ENCODE measurements at regions not wholly inside any gene's neighbourhood (a gene's known extent, or its start where the extent isn't known, plus 50 kb on each side); places are given as distances from the start of the nearest gene placed in this dataset.

DNA sequence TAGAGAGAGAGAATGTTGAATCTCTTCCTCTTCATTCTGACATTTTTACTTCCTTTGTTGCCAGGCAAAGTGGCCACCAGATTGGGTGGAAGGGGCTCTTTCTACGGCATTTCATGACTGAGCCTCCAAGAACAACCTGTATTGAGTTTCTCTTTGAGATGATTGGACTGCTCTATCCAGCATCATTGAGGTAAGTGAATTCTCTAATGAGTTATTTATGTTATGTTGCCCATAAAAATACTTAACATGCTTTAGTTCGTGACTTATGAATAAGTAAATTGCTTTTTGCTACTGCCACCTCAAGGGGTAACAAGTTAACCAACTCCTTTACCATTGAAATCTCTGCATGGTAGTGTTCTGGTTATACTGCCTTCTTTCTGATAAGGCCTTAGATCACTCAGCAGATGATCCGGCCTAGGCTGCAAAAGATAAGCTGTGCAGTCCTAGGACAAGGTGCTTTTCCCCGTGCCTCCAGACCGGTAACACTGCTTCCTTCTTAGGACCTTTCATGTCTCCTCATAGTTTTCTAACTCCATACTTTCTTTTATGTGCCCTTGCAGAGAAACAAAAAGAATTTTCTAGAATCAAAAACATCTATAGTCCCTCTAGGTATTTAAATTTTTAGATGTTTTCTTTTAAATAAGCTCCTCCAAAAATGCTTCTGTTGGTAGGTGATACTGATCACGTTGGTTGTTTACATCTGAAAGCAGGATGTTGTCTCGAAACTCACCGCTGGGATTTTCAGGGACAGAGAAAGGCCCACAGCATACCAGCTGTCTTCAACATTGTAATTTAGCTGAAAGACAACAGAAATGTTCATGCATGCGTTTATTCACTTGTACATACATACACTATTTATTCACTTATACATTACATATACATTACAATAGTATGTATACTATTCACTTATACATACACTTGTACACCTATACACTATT lies 157.1 kb upstream of the RBPJ start:
- Mint-ChIP-seq H3K27me3 (ENCODE audit: unreplicated experiment) (no peaks in the 10 kb centered on the region), H3K9me3 (ENCODE audit: unreplicated experiment) (no peaks in the 10 kb centered on the region), H3K36me3 (ENCODE audit: low read depth, unreplicated experiment) (no peaks in the 10 kb centered on the region), H3K27ac (ENCODE audit: unreplicated experiment) (no peak overlapping the region), H3K4me3 (ENCODE audit: unreplicated experiment) (no peak overlapping the region), H3K4me1 (ENCODE audit: unreplicated experiment) (no peaks in the 10 kb centered on the region)
- no peak for TF ChIP-seq CTCF (IDR thresholded peaks at IDR 0.05; ENCODE audit: unreplicated experiment)
- DNase-seq (ENCODE audit: low spot score) = no peak

DNA sequence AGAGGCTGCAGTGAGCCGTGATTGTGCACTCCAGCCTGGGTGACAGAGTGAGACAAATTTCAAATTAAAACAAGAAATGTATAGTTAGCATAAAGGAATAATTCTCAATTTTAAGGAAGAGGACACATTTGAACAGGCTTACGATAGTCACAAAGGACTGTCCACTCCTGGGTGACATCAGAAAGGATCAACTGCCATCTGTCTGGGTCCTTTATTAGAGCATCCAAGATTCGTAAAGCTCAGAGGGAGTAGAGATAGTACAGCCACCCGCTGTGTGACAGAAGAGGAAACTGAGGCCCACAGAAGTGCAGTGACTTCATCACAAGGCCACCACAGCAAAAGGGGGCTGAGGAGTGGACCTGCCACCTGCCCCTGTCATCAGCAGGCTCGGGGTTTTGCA lies 149.3 kb upstream of the RBPJ start:
- DNase-seq (ENCODE audit: low spot score) = no peak
- Mint-ChIP-seq H3K36me3 (ENCODE audit: low read depth, unreplicated experiment) (no peaks in the 10 kb centered on the region), H3K4me1 (ENCODE audit: unreplicated experiment) (no peaks in the 10 kb centered on the region), H3K4me3 (ENCODE audit: unreplicated experiment) (no peak overlapping the region), H3K9me3 (ENCODE audit: unreplicated experiment) (no peaks in the 10 kb centered on the region), H3K27me3 (ENCODE audit: unreplicated experiment) (no peaks in the 10 kb centered on the region), H3K27ac (ENCODE audit: unreplicated experiment) (no peak overlapping the region)
- TF ChIP-seq CTCF (IDR thresholded peaks at IDR 0.05; ENCODE audit: unreplicated experiment) = no peak

DNA sequence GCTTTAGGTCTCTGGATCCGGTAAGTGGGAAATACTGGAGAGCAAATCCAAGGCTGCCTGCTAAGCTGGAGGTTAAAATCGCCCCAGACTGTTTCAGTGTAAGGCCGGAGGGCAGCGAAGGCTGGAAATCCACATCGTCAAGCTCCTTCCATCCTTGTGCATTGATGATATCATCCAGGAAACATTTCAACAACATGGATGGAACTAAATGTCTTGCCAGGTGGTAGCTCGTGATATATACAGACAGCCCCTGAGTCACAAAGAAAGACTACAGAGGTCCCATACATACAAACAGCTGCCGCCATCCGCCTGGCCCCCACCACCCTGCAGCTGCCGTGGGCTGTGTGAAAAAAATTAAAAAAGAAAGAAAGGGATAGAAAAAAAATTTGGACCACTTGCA lies 148.9 kb upstream of the RBPJ start:
- H3K4me1 Mint-ChIP-seq (ENCODE audit: unreplicated experiment) = no peaks in the 10 kb centered on the region

GRCh38 chr4:26173619-26174018 lies 147.2 kb upstream of the RBPJ start:
- Mint-ChIP-seq H3K4me1 (ENCODE audit: unreplicated experiment) (no peaks in the 10 kb centered on the region), H3K27me3 (ENCODE audit: unreplicated experiment) (no peaks in the 10 kb centered on the region), H3K27ac (ENCODE audit: unreplicated experiment) (no peak overlapping the region), H3K9me3 (ENCODE audit: unreplicated experiment) (no peaks in the 10 kb centered on the region), H3K4me3 (ENCODE audit: unreplicated experiment) (no peak overlapping the region), H3K36me3 (ENCODE audit: low read depth, unreplicated experiment) (no peaks in the 10 kb centered on the region)
- no peak for TF ChIP-seq CTCF (IDR thresholded peaks at IDR 0.05; ENCODE audit: unreplicated experiment)
- no peak for DNase-seq (ENCODE audit: low spot score)

More for the DNA sequence above, 148.9 kb upstream of the RBPJ start:
- Mint-ChIP-seq H3K27me3 (ENCODE audit: unreplicated experiment) (no peaks in the 10 kb centered on the region), H3K4me3 (ENCODE audit: unreplicated experiment) (no peak overlapping the region), H3K27ac (ENCODE audit: unreplicated experiment) (no peak overlapping the region), H3K9me3 (ENCODE audit: unreplicated experiment) (no peaks in the 10 kb centered on the region), H3K36me3 (ENCODE audit: low read depth, unreplicated experiment) (no peaks in the 10 kb centered on the region)
- DNase-seq (ENCODE audit: low spot score) = no peak
- TF ChIP-seq CTCF (IDR thresholded peaks at IDR 0.05; ENCODE audit: unreplicated experiment) = no peak

GRCh38 chr4:26174027-26174426 lies 146.8 kb upstream of the RBPJ start:
- Mint-ChIP-seq H3K27me3 (ENCODE audit: unreplicated experiment) (peaks cover under 1% of the 10 kb centered on the region), H3K27ac (ENCODE audit: unreplicated experiment) (no peak overlapping the region), H3K4me3 (ENCODE audit: unreplicated experiment) (no peak overlapping the region), H3K9me3 (ENCODE audit: unreplicated experiment) (no peaks in the 10 kb centered on the region), H3K4me1 (ENCODE audit: unreplicated experiment) (no peaks in the 10 kb centered on the region), H3K36me3 (ENCODE audit: low read depth, unreplicated experiment) (no peaks in the 10 kb centered on the region)
- no peak for DNase-seq (ENCODE audit: low spot score)
- TF ChIP-seq CTCF (IDR thresholded peaks at IDR 0.05; ENCODE audit: unreplicated experiment) = no peak

Measured in endothelial cell (in vitro differentiated cells).